ENCODE measurements at regions not wholly inside any gene's neighbourhood (a gene's known extent, or its start where the extent isn't known, plus 50 kb on each side); places are given as distances from the start of the nearest gene placed in this dataset.

DNA sequence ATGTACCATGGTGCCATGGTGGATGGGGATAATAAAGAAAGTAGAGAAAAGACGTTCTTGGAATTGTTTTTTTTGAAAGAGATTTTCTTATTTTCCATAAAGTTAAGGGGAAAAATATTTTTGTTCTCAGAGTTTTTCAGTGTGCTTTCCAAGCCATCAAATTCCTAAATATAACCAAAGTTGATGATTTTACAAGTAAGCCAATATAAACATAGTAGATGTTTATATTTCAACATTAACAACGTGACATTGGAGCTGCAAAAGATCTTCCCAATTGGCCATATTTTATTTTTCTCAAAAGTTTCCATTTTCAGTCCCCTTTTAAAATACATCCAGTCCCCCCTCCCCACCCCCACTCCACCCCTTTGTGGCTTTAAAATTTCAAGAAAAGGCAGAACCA lies 80.9 kb upstream of the PICALM start:
- Mint-ChIP-seq H3K27ac (no peak overlapping the region), H3K4me1 (peaks cover 7% of the 10 kb centered on the region), H3K9me3 (ENCODE audit: insufficient read depth) (no peaks in the 10 kb centered on the region), H3K4me3 (no peak overlapping the region), H3K27me3 (no peaks in the 10 kb centered on the region)
- H3K36me3 ChIP-seq (replicated peaks in 1 of 2; ENCODE audit: control extremely low read depth in 1 of 2, control insufficient read depth in 1 of 2, extremely low read depth in 1 of 2, insufficient read depth in 2 of 2, low read length in 1 of 2): no peaks in the 10 kb centered on the region
- DNase-seq: no peak
- no peak overlapping the region for H3K4me3 ChIP-seq (ENCODE audit: control extremely low read depth in 1 of 5, extremely low read depth in 1 of 5, insufficient read depth in 1 of 5, low read depth in 2 of 5, low read length in 4 of 5)
- H3K27ac ChIP-seq (ENCODE audit: low read length in 2 of 2): no peak overlapping the region
- no CpG with 5 or more reads among the region's 2 CpGs for whole genome bisulfite sequencing (ENCODE audit: insufficient coverage)
- H3K9ac ChIP-seq (ENCODE audit: low read length): no peak overlapping the region
- H2AFZ ChIP-seq (ENCODE audit: insufficient read depth, low read depth, low read length, poor library complexity, severe bottlenecking): no peak overlapping the region
- ChIA-PET POLR2A (no interaction called here), CTCF (no interaction called here)
- TF ChIP-seq EZH2 (IDR thresholded peaks at IDR 0.05; ENCODE audit: borderline replicate concordance, insufficient read depth, low read depth, low read length, poor library complexity, severe bottlenecking): no peak
- TF ChIP-seq, protein P1, sequence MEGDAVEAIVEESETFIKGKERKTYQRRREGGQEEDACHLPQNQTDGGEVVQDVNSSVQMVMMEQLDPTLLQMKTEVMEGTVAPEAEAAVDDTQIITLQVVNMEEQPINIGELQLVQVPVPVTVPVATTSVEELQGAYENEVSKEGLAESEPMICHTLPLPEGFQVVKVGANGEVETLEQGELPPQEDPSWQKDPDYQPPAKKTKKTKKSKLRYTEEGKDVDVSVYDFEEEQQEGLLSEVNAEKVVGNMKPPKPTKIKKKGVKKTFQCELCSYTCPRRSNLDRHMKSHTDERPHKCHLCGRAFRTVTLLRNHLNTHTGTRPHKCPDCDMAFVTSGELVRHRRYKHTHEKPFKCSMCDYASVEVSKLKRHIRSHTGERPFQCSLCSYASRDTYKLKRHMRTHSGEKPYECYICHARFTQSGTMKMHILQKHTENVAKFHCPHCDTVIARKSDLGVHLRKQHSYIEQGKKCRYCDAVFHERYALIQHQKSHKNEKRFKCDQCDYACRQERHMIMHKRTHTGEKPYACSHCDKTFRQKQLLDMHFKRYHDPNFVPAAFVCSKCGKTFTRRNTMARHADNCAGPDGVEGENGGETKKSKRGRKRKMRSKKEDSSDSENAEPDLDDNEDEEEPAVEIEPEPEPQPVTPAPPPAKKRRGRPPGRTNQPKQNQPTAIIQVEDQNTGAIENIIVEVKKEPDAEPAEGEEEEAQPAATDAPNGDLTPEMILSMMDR (IDR thresholded peaks at IDR 0.05): no peak
- H3K27me3 ChIP-seq (replicated peaks in 1 of 4; ENCODE audit: control extremely low read depth in 1 of 4, control insufficient read depth in 3 of 4, insufficient read depth in 4 of 4, low read length in 3 of 4): no peaks in the 10 kb centered on the region
- no peaks in the 10 kb centered on the region for H3K9me3 ChIP-seq (ENCODE audit: control extremely low read depth in 1 of 3, control insufficient read depth in 2 of 3, insufficient read depth in 1 of 3, low read length in 2 of 3)
- H3K4me1 ChIP-seq (ENCODE audit: control insufficient read depth in 2 of 2, insufficient read depth in 2 of 2, low read length in 2 of 2): peaks cover 0 to 13% of the 10 kb centered on the region in 2 donors
- H3K4me2 ChIP-seq (replicated peaks; ENCODE audit: low read depth, low read length, poor library complexity, severe bottlenecking): no peak overlapping the region
- no peak for ATAC-seq (ENCODE audit: low read depth)
- no peaks in the 10 kb centered on the region for H4K20me1 ChIP-seq (ENCODE audit: control insufficient read depth, insufficient read depth, low read length, poor library complexity, severe bottlenecking)
- intact Hi-C loops (cut with micrococcal nuclease): no loop called here
- H3K79me2 ChIP-seq (ENCODE audit: control insufficient read depth, insufficient read depth, low read length): no peaks in the 10 kb centered on the region

DNA sequence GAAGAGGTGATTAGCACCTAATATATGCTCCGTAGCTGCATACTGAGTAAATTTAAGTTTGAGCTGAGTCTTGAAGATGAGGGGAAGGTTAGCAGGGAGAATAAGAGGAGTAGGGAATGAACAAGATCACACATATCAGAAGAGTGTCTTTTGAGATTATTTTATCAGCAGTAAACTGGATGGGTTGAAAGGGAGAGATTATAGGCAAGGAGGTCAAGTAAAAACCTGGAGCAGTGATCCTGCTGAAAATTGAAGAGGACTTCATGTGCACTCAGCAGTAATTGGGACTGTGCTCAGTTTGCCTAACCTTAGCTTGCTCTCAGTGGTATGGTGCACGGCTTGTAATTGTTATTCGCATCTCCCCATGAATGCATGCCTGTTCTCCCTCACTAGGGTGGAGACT lies 79.5 kb upstream of the PICALM start:
- DNase-seq: no peak
- intact Hi-C loops (cut with micrococcal nuclease): no loop called here
- Histone ChIP-seq H4K20me1 (ENCODE audit: control insufficient read depth, insufficient read depth, low read length, poor library complexity, severe bottlenecking) (no peaks in the 10 kb centered on the region), H3K36me3 (replicated peaks in 1 of 2; ENCODE audit: control extremely low read depth in 1 of 2, control insufficient read depth in 1 of 2, extremely low read depth in 1 of 2, insufficient read depth in 2 of 2, low read length in 1 of 2) (no peaks in the 10 kb centered on the region), H3K4me2 (replicated peaks; ENCODE audit: low read depth, low read length, poor library complexity, severe bottlenecking) (no peak overlapping the region), H3K9ac (ENCODE audit: low read length) (no peak overlapping the region), H3K4me1 (ENCODE audit: control insufficient read depth in 2 of 2, insufficient read depth in 2 of 2, low read length in 2 of 2) (peaks cover 0 to 20% of the 10 kb centered on the region in 2 donors), H3K27ac (ENCODE audit: low read length in 2 of 2) (no peak overlapping the region), H2AFZ (ENCODE audit: insufficient read depth, low read depth, low read length, poor library complexity, severe bottlenecking) (no peak overlapping the region), H3K79me2 (ENCODE audit: control insufficient read depth, insufficient read depth, low read length) (no peaks in the 10 kb centered on the region), H3K9me3 (ENCODE audit: control extremely low read depth in 1 of 3, control insufficient read depth in 2 of 3, insufficient read depth in 1 of 3, low read length in 2 of 3) (no peaks in the 10 kb centered on the region), H3K4me3 (ENCODE audit: control extremely low read depth in 1 of 5, extremely low read depth in 1 of 5, insufficient read depth in 1 of 5, low read depth in 2 of 5, low read length in 4 of 5) (no peak overlapping the region), H3K27me3 (replicated peaks in 1 of 4; ENCODE audit: control extremely low read depth in 1 of 4, control insufficient read depth in 3 of 4, insufficient read depth in 4 of 4, low read length in 3 of 4) (no peaks in the 10 kb centered on the region)
- Mint-ChIP-seq H3K4me1 (peaks cover 14% of the 10 kb centered on the region), H3K9me3 (ENCODE audit: insufficient read depth) (peaks cover 2% of the 10 kb centered on the region), H3K4me3 (no peak overlapping the region), H3K27ac (no peak overlapping the region), H3K27me3 (no peaks in the 10 kb centered on the region)
- TF ChIP-seq EZH2 (IDR thresholded peaks at IDR 0.05; ENCODE audit: borderline replicate concordance, insufficient read depth, low read depth, low read length, poor library complexity, severe bottlenecking): no peak
- TF ChIP-seq, protein P1 (IDR thresholded peaks at IDR 0.05): no peak
- no peak for ATAC-seq (ENCODE audit: low read depth)
- ChIA-PET CTCF (no interaction called here), POLR2A (interaction anchor here (0.6 kb wide), 2 partner anchors 60 to 124 kb away, joined by 3 to 4 read pairs; no protein-coding TSS in a partner anchor)
- WGBS (ENCODE audit: insufficient coverage): no CpG with 5 or more reads among the region's 3 CpGs
